Upper lobe of right lung (tissue), 1 donor: ENCODE measurements at regions not wholly inside any gene's neighbourhood (a gene's known extent, or its start where the extent isn't known, plus 50 kb on each side); places are given as distances from the start of the nearest gene placed in this dataset.

Experiments
- ATAC-seq: fragments of 200-7000 bp; cut with Tn5 transposase; one replicate; pipeline ENCODE4 v1.9.1; 2020; ENCODE audit warnings: mild to moderate bottlenecking, moderate library complexity
- DNase-seq: peaks from one replicate; pipeline ENCODE4 v3.0.0-alpha.2; 2020
- H3K27ac ChIP-seq: fragments of 200-600 bp; one replicate; pipeline ENCODE4 v1.8.0; 2022
- H3K27me3 ChIP-seq: fragments of 200-600 bp; one replicate; pipeline ENCODE4 v1.8.0; 2022; ENCODE audit warnings: mild to moderate bottlenecking
- H3K36me3 ChIP-seq: fragments of 200-600 bp; one replicate; pipeline ENCODE4 v1.8.0; 2022
- H3K4me1 ChIP-seq: fragments of 200-600 bp; one replicate; pipeline ENCODE4 v1.8.0; 2022
- H3K4me3 ChIP-seq: fragments of 200-600 bp; one replicate; pipeline ENCODE4 v1.8.0; 2022; ENCODE audit warnings: mild to moderate bottlenecking
- H3K9me3 ChIP-seq: fragments of 200-600 bp; one replicate; pipeline ENCODE4 v1.8.0; 2022
- intact Hi-C: fragments of 100-400 bp; cut with DNase I; formaldehyde crosslinking; loops from one replicate; pipeline ENCODE4 v1.11.0; 2022
- TF ChIP-seq, protein P1 (sequence below): fragments of 200-600 bp; IDR thresholded peaks from one replicate; pipeline ENCODE4 v1.8.0; 2022; ENCODE audit warnings: antibody characterized with exemption
- donor health status: DM: no; HTN: yes; CAD: no; lungs with severe emphysema.

DNA sequence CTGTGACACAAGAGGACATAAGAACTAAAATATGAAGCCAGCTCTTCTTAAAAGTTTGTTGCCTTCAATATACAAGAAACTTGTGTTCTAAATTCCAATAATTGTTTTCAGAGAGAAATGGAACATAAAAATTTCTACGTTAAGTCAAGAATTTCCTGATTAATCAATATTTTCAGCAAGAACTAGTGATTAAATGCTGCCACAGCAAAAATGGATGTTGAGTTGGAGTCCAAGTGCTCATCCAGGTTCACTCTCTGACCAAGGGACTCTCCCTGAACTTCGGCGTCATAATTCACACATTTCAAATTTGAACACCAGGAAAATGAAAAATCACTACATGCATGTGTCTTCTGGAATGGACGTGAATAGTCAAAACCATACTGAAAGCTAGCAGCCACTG lies 1263.6 kb upstream of the GOT2 start:
- Histone ChIP-seq H3K27ac (no peak overlapping the region), H3K4me3 (no peak overlapping the region), H3K36me3 (no peaks in the 10 kb centered on the region), H3K27me3 (no peaks in the 10 kb centered on the region), H3K4me1 (no peaks in the 10 kb centered on the region), H3K9me3 (no peaks in the 10 kb centered on the region)
- intact Hi-C loops = no loop called here
- no peak for DNase-seq
- TF ChIP-seq, protein P1, sequence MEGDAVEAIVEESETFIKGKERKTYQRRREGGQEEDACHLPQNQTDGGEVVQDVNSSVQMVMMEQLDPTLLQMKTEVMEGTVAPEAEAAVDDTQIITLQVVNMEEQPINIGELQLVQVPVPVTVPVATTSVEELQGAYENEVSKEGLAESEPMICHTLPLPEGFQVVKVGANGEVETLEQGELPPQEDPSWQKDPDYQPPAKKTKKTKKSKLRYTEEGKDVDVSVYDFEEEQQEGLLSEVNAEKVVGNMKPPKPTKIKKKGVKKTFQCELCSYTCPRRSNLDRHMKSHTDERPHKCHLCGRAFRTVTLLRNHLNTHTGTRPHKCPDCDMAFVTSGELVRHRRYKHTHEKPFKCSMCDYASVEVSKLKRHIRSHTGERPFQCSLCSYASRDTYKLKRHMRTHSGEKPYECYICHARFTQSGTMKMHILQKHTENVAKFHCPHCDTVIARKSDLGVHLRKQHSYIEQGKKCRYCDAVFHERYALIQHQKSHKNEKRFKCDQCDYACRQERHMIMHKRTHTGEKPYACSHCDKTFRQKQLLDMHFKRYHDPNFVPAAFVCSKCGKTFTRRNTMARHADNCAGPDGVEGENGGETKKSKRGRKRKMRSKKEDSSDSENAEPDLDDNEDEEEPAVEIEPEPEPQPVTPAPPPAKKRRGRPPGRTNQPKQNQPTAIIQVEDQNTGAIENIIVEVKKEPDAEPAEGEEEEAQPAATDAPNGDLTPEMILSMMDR = no peak
- no peak for ATAC-seq

DNA sequence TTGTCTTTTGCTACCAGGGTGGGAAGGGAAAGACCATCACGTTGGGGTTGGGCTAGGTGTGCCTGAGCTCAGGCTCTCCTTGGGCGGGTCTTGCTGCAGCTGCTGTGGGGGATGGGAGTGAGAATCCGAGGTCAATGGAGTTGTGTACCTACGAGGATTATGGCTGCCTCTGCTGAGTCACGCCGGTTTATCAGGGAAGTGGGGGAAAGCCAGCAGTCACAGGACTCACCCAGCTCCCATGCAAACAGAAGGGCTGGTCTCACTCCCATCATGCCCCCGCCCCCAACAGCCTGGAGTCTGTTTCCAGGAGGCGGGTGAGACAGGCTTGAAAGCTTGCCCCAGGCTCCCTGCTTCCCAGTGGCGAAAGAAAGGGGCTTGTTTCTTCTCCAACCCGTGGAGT lies 1259.0 kb upstream of the GOT2 start:
- H3K27me3 ChIP-seq = no peaks in the 10 kb centered on the region
- peaks cover 4% of the 10 kb centered on the region for H3K9me3 ChIP-seq
- no peak overlapping the region for H3K27ac ChIP-seq
- no peak for ATAC-seq
- intact Hi-C loops = no loop called here
- no peaks in the 10 kb centered on the region for H3K36me3 ChIP-seq
- no peak for DNase-seq
- H3K4me1 ChIP-seq = no peaks in the 10 kb centered on the region
- no peak overlapping the region for H3K4me3 ChIP-seq
- TF ChIP-seq, protein P1 = no peak

DNA sequence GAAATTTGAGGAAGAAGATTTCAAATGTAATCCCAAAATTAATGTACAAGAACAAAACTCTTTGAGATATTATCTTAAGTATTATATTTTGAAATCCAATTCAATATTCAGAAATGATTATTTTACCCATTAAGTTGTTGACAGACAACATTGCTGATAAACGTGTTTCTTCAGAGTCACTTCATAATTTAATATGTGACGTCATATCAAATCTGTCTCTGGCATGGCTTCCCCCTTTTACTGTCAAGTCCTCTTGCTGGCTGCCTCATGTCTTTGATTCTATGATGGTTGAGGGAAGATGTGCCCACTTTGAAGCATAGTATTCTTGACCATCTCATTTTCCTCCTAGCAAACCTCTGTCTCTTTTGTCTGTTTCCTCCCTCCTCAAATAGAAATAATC lies 1257.1 kb upstream of the GOT2 start:
- Histone ChIP-seq H3K27me3 (no peaks in the 10 kb centered on the region), H3K36me3 (no peaks in the 10 kb centered on the region), H3K4me1 (no peaks in the 10 kb centered on the region), H3K4me3 (no peak overlapping the region), H3K9me3 (peaks cover 4% of the 10 kb centered on the region), H3K27ac (no peak overlapping the region)
- TF ChIP-seq, protein P1 = no peak
- DNase-seq (no peak), ATAC-seq (no peak)
- intact Hi-C loops = no loop called here

DNA sequence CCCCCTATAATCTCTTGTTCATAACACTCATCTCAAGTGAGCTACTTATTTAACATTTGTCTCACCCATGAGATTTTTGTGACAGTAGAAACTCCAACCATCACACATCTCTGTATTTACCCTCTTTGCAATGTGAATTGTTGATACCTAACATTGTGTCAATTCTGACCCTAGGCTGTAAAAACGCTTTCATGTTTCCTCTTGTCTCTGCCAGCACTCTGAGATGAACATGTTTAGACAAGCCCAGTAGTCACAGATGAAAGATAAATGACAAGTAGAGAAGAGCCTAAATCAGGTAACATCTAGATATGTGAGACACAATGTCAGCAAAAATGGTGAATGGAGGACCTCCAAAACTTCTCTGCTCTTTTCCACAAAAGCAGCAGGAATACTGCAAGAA lies 1254.5 kb upstream of the GOT2 start:
- no peak overlapping the region for H3K4me3 ChIP-seq
- no peak for ATAC-seq
- DNase-seq = no peak
- no peaks in the 10 kb centered on the region for H3K36me3 ChIP-seq
- intact Hi-C loops = no loop called here
- no peak overlapping the region for H3K27ac ChIP-seq
- TF ChIP-seq, protein P1 = no peak
- peaks cover 4% of the 10 kb centered on the region for H3K9me3 ChIP-seq
- H3K27me3 ChIP-seq = no peaks in the 10 kb centered on the region
- H3K4me1 ChIP-seq = no peaks in the 10 kb centered on the region

DNA sequence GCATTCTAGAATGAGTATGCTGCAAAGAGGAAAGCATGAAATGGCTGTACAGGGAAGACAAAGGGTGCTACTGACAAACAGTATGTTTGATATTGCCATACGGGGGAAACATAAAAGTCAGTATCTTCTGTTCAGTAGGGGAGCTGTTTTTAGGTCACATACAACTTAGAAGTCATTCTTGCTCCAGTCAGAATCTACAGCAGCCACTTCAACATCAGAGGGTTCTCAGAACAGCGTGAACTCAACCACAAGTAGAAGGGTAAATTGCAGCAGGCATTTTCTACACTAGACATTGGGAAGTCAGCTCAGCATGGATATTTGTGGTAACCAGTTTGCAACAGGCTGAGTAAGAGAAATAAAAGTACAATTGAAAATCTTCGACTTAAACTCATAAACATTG lies 1241.8 kb upstream of the GOT2 start:
- DNase-seq (no peak), ATAC-seq (no peak)
- Histone ChIP-seq H3K27me3 (no peaks in the 10 kb centered on the region), H3K9me3 (no peaks in the 10 kb centered on the region), H3K4me3 (no peak overlapping the region), H3K36me3 (no peaks in the 10 kb centered on the region), H3K4me1 (no peaks in the 10 kb centered on the region), H3K27ac (no peak overlapping the region)
- TF ChIP-seq, protein P1 = no peak
- intact Hi-C loops = no loop called here

DNA sequence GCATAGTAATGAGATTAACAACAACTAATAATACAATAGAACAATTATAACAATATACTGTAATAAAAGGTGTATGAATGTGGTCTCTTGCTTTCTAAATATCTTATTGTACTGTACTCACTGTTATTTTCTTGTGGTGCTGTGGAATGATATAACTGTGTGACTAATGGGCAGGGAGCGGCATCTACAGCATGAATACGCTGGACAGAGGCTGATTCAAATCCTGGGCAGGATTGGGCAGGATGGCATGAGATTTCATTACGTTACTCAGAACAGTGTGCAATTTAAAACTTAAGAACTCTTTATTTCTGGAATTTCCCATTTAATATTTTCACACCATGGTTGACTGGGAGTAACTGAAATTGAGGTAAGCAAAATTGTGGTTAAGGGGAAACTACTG lies 1239.8 kb upstream of the GOT2 start:
- DNase-seq = no peak
- TF ChIP-seq, protein P1 = no peak
- no peaks in the 10 kb centered on the region for H3K4me1 ChIP-seq
- intact Hi-C loops = no loop called here
- no peak overlapping the region for H3K27ac ChIP-seq
- ATAC-seq = no peak
- no peak overlapping the region for H3K4me3 ChIP-seq
- H3K27me3 ChIP-seq = no peaks in the 10 kb centered on the region
- no peaks in the 10 kb centered on the region for H3K9me3 ChIP-seq
- no peaks in the 10 kb centered on the region for H3K36me3 ChIP-seq
